Neural progenitor cell (in vitro differentiated cells): ENCODE measurements at regions not wholly inside any gene's neighbourhood (a gene's known extent, or its start where the extent isn't known, plus 50 kb on each side); places are given as distances from the start of the nearest gene placed in this dataset.

Experiments used
- CTCF ChIP-seq: fragments of 200-600 bp; sonication (generic); IDR thresholded peaks from 2 replicates; pipeline ENCODE4 v1.5.1; 2017; ENCODE audit warnings: antibody characterized with exemption, mild to moderate bottlenecking
- EZH2 ChIP-seq: fragments of 200-600 bp; sonication (generic); IDR thresholded peaks from 2 replicates; pipeline ENCODE4 v1.6.1; 2017; ENCODE audit warnings: antibody characterized with exemption, mild to moderate bottlenecking, moderate library complexity
- EZH2phosphoT487 ChIP-seq: fragments of 200-600 bp; sonication (generic); IDR thresholded peaks from 2 replicates; pipeline ENCODE4 v1.6.1; 2017; ENCODE audit warnings: antibody characterized with exemption

GRCh38 chr1:187481581-187482148 lies 652.9 kb downstream of the PLA2G4A start:
- TF ChIP-seq CTCF (no peak), EZH2 (no peak), EZH2phosphoT487 (no peak)
